ENCODE measurements at regions not wholly inside any gene's neighbourhood (a gene's known extent, or its start where the extent isn't known, plus 50 kb on each side); places are given as distances from the start of the nearest gene placed in this dataset.

DNA sequence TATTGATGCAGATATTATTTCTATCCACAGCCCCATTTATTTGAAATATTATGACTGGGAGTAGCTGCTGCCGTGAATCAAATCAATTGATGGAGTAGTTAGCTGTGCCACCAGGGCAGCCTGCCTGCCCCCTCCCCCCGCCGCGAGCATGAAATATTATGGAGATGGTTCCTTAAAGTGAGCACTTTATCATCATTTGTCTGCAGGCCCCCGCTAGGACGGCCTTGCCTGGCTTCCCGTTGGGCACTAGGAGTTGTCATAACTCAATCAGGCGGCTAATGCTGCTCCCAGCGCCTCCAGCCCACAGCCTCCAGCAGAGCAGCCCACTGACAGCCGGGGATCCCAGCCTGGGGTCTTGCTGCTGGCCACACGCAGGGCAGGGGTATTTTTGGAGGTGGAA, 173.9 kb downstream of the SALL1 start:
- H3K9me3 Mint-ChIP-seq, result no peaks in the 10 kb centered on the region
- peaks cover 54% of the 10 kb centered on the region for H3K27me3 Mint-ChIP-seq
- no peak for DNase-seq (ENCODE audit: extremely low spot score, unreplicated experiment)
- no peak overlapping the region for H3K27ac Mint-ChIP-seq
- H3K36me3 Mint-ChIP-seq, result no peaks in the 10 kb centered on the region
- TF ChIP-seq, protein P1, sequence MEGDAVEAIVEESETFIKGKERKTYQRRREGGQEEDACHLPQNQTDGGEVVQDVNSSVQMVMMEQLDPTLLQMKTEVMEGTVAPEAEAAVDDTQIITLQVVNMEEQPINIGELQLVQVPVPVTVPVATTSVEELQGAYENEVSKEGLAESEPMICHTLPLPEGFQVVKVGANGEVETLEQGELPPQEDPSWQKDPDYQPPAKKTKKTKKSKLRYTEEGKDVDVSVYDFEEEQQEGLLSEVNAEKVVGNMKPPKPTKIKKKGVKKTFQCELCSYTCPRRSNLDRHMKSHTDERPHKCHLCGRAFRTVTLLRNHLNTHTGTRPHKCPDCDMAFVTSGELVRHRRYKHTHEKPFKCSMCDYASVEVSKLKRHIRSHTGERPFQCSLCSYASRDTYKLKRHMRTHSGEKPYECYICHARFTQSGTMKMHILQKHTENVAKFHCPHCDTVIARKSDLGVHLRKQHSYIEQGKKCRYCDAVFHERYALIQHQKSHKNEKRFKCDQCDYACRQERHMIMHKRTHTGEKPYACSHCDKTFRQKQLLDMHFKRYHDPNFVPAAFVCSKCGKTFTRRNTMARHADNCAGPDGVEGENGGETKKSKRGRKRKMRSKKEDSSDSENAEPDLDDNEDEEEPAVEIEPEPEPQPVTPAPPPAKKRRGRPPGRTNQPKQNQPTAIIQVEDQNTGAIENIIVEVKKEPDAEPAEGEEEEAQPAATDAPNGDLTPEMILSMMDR (conservative IDR thresholded peaks at IDR 0.05), result no peak
- H3K4me1 Mint-ChIP-seq (ENCODE audit: unreplicated experiment), result peaks cover 15% of the 10 kb centered on the region
- H3K4me3 Mint-ChIP-seq, result no peak overlapping the region

DNA sequence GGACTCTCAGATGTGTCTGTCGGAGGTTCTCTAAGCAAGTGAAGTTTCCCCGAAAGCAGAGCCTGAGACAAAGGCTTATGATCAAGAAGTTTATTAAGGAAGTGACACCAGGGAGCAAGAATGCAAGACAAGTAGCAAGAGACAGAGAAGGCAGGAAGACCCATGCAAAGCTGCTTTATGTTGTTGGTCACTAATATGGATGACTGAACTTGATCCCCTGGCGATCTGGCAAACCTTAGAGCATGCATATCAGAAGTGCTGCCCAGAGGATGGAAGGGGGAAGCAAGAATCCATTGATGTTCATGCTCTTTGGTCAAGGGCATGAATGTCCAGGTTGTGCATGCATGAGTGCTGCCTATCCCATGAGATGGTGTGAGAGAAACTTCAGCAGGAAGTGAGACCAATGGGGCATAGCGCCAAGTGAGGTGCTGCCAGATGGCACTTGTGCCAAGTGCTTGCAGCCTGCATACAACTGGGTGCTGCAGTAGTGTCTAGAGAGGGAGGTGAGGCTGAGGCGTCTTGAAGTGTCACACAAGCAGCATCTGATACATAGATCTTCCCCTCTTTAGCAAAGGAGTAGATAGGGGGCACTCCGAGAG, 176.5 kb downstream of the SALL1 start:
- TF ChIP-seq, protein P1 (conservative IDR thresholded peaks at IDR 0.05), result no peak

DNA sequence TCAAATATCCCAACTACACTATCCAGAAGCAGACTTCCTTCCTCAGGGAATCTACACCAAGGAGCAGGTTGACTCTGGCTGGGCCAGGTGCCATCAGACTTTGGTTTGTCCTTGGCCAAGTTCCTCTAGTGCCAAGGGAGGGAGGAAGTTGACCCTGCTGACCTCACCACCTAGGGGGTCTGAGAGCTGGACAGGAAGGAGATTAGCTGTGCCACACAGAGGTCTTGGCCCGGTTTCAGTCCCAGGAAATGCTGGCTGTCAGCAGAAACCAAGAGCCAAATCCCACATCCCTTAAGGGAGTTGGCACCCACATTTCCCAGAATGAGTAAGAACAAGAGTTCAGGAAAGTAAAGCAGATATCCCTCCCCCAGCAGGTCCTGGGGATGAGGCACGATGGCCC, 178.2 kb downstream of the SALL1 start:
- Mint-ChIP-seq H3K9me3 (no peaks in the 10 kb centered on the region), H3K27me3 (peaks cover 51% of the 10 kb centered on the region), H3K4me3 (no peak overlapping the region), H3K27ac (no peak overlapping the region), H3K4me1 (ENCODE audit: unreplicated experiment) (peaks cover 15% of the 10 kb centered on the region), H3K36me3 (no peaks in the 10 kb centered on the region)
- DNase-seq (ENCODE audit: extremely low spot score, unreplicated experiment), result no peak
- TF ChIP-seq, protein P1 (conservative IDR thresholded peaks at IDR 0.05), result no peak

More for the DNA sequence above, 176.5 kb downstream of the SALL1 start:
- peaks cover 59% of the 10 kb centered on the region for H3K27me3 Mint-ChIP-seq
- no peak overlapping the region for H3K4me3 Mint-ChIP-seq
- H3K9me3 Mint-ChIP-seq, result no peaks in the 10 kb centered on the region
- no peaks in the 10 kb centered on the region for H3K36me3 Mint-ChIP-seq
- no peak for DNase-seq (ENCODE audit: extremely low spot score, unreplicated experiment)
- peaks cover 15% of the 10 kb centered on the region for H3K4me1 Mint-ChIP-seq (ENCODE audit: unreplicated experiment)
- H3K27ac Mint-ChIP-seq, result no peak overlapping the region

DNA sequence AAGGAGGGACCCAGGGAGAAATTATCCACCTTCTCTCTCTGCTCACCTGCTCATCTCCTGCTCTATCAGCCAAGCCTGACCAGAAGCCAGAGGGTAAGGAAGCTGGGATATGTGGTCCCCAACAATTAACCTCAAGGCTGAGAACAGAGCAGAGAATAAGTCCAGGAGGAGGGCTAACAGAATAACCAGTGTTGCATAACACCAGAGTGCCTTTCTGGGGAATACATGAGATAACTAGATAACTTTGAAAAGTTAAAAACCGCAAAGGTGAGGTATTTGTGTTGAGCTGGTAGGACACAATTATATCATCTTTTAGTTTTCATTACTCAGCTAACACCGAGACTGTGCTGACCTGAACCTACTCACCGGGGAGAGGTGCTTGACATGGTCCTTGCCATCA, 180.8 kb downstream of the SALL1 start:
- Mint-ChIP-seq H3K36me3 (no peaks in the 10 kb centered on the region), H3K27ac (no peak overlapping the region), H3K4me1 (ENCODE audit: unreplicated experiment) (peaks cover 4% of the 10 kb centered on the region), H3K4me3 (no peak overlapping the region), H3K27me3 (peaks cover 39% of the 10 kb centered on the region), H3K9me3 (no peaks in the 10 kb centered on the region)
- no peak for DNase-seq (ENCODE audit: extremely low spot score, unreplicated experiment)
- TF ChIP-seq, protein P1 (conservative IDR thresholded peaks at IDR 0.05), result no peak

DNA sequence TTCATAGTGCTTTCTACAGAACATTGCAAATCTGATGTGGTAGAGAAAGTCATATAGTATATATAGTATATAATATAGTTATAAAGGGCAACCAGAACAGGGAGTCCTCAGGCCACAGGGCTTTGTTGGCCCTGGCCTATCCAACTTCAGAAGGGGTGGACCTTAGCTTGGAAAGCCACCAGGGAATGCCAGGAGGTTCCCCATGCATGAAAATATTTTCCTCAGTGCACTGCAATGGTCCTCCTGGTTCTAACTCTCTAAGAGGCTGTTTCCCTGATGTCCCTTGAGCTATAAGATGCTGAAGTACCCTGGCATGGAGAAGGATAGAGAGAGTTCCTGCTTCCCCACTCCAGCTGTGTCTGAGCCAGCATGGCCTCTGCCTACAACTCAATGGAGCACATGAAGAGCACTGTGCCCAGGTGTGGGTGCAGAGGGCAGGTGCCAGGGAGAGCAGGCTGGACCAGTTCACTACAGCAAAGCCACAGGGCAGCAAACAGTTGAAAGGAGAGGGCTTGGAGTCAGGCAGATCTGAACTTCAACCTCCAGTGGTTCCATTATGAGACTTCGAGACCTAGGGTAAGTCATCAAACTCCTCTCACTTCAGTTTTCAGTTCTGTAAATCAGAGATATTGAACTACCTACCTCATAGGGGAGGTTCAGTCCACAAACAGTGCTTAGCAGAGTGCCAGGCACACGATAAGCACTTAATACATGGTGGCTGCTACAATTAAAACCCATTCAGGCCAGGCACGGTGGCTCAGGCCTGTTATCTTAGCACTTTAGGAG, 183.1 kb downstream of the SALL1 start:
- Mint-ChIP-seq H3K4me1 (ENCODE audit: unreplicated experiment) (no peaks in the 10 kb centered on the region), H3K36me3 (no peaks in the 10 kb centered on the region), H3K9me3 (no peaks in the 10 kb centered on the region), H3K27me3 (peaks cover 24% of the 10 kb centered on the region), H3K27ac (no peak overlapping the region), H3K4me3 (no peak overlapping the region)
- TF ChIP-seq, protein P1 (conservative IDR thresholded peaks at IDR 0.05), result no peak
- DNase-seq (ENCODE audit: extremely low spot score, unreplicated experiment), result no peak

Measured in type B pancreatic cell (in vitro differentiated cells).